ENCODE measurements at regions not wholly inside any gene's neighbourhood (a gene's known extent, or its start where the extent isn't known, plus 50 kb on each side); places are given as distances from the start of the nearest gene placed in this dataset.
"Not testable (repeated sequence)": the region's sequence is repeated elsewhere in the genome, so short reads cannot be mapped to it uniquely, and the experiment has no call there.

GRCh38 chr4:179028321-179028720 is 1586.1 kb upstream of the AGA start:
- H3K9me3 ChIP-seq (ENCODE audit: severe bottlenecking) = no peaks in the 10 kb centered on the region
- H3K27ac ChIP-seq = no peak overlapping the region
- H3K27me3 ChIP-seq (ENCODE audit: insufficient read depth, low read depth, severe bottlenecking) = peaks cover 52% of the 10 kb centered on the region
- no peaks in the 10 kb centered on the region for H3K36me3 ChIP-seq
- TF ChIP-seq CTCF (IDR thresholded peaks at IDR 0.05; ENCODE audit: low read depth, low read length) = no peak
- H3K4me3 ChIP-seq (ENCODE audit: low read depth, low read length) = no peak overlapping the region
- no peak for DNase-seq

- H3K27me3 ChIP-seq (ENCODE audit: insufficient read depth, low read depth, severe bottlenecking) = peaks cover 44% of the 10 kb centered on the region
- no peak for TF ChIP-seq CTCF (IDR thresholded peaks at IDR 0.05; ENCODE audit: low read depth, low read length)
- H3K4me3 ChIP-seq (ENCODE audit: low read depth, low read length) = no peak overlapping the region
- no peaks in the 10 kb centered on the region for H3K9me3 ChIP-seq (ENCODE audit: severe bottlenecking)
- DNase-seq = no peak
- H3K36me3 ChIP-seq = no peaks in the 10 kb centered on the region
- no peak overlapping the region for H3K27ac ChIP-seq
These were observed 1587.4 kb upstream of the AGA start for GRCh38 chr4:179029683-179030082.

- H3K27me3 ChIP-seq (ENCODE audit: insufficient read depth, low read depth, severe bottlenecking) = peaks cover 33% of the 10 kb centered on the region
- TF ChIP-seq CTCF (IDR thresholded peaks at IDR 0.05; ENCODE audit: low read depth, low read length) = no peak
- H3K36me3 ChIP-seq = no peaks in the 10 kb centered on the region
- H3K9me3 ChIP-seq (ENCODE audit: severe bottlenecking) = no peaks in the 10 kb centered on the region
- DNase-seq = no peak
- no peak overlapping the region for H3K27ac ChIP-seq
- no peak overlapping the region for H3K4me3 ChIP-seq (ENCODE audit: low read depth, low read length)
These were observed 1598.0 kb upstream of the AGA start for GRCh38 chr4:179040259-179040658.

GRCh38 chr4:179048839-179049453 is 1606.7 kb upstream of the AGA start:
- Histone ChIP-seq H3K27ac (no peak overlapping the region), H3K27me3 (ENCODE audit: insufficient read depth, low read depth, severe bottlenecking) (peaks cover 70% of the 10 kb centered on the region), H3K9me3 (ENCODE audit: severe bottlenecking) (no peaks in the 10 kb centered on the region), H3K36me3 (no peaks in the 10 kb centered on the region), H3K4me3 (ENCODE audit: low read depth, low read length) (no peak overlapping the region)
- no peak for TF ChIP-seq CTCF (IDR thresholded peaks at IDR 0.05; ENCODE audit: low read depth, low read length)
- DNase-seq = no peak

- H3K27me3 ChIP-seq (ENCODE audit: insufficient read depth, low read depth, severe bottlenecking) = peaks cover 66% of the 10 kb centered on the region
- no peaks in the 10 kb centered on the region for H3K9me3 ChIP-seq (ENCODE audit: severe bottlenecking)
- no peak for TF ChIP-seq CTCF (IDR thresholded peaks at IDR 0.05; ENCODE audit: low read depth, low read length)
- no peak for DNase-seq
- no peak overlapping the region for H3K4me3 ChIP-seq (ENCODE audit: low read depth, low read length)
- H3K27ac ChIP-seq = no peak overlapping the region
- H3K36me3 ChIP-seq = no peaks in the 10 kb centered on the region
These were observed 1609.0 kb upstream of the AGA start for GRCh38 chr4:179051206-179051605.

- no peak overlapping the region for H3K27ac ChIP-seq
- H3K4me3 ChIP-seq (ENCODE audit: low read depth, low read length) = no peak overlapping the region
- no peaks in the 10 kb centered on the region for H3K36me3 ChIP-seq
- no peaks in the 10 kb centered on the region for H3K9me3 ChIP-seq (ENCODE audit: severe bottlenecking)
- no peak for TF ChIP-seq CTCF (IDR thresholded peaks at IDR 0.05; ENCODE audit: low read depth, low read length)
- H3K27me3 ChIP-seq (ENCODE audit: insufficient read depth, low read depth, severe bottlenecking) = peaks cover 13% of the 10 kb centered on the region
- no peak for DNase-seq
These were observed 1617.2 kb upstream of the AGA start for GRCh38 chr4:179059396-179059795.

- H3K36me3 ChIP-seq; H3K9me3 ChIP-seq (ENCODE audit: severe bottlenecking); H3K4me3 ChIP-seq (ENCODE audit: low read depth, low read length); H3K27ac ChIP-seq; DNase-seq: not testable (repeated sequence)
- H3K27me3 ChIP-seq (ENCODE audit: insufficient read depth, low read depth, severe bottlenecking) = peaks cover 36% of the 10 kb centered on the region
These were observed 1624.0 kb upstream of the AGA start for GRCh38 chr4:179066254-179066653.
